GM18507 (cell line): ENCODE measurements at regions not wholly inside any gene's neighbourhood (a gene's known extent, or its start where the extent isn't known, plus 50 kb on each side); places are given as distances from the start of the nearest gene placed in this dataset.

Experiments used
- DNase-seq: peaks from one replicate; pipeline ENCODE4 v3.0.0; 2011; ENCODE audit warnings: low read depth; ENCODE audit not compliant: insufficient read length; ENCODE audit errors: extremely low spot score
- FAIRE-seq: peaks from 2 replicates; lab custom pipeline; 2011; peaks lifted over from hg19 to GRCh38; lab: Jason Lieb, UNC

DNA sequence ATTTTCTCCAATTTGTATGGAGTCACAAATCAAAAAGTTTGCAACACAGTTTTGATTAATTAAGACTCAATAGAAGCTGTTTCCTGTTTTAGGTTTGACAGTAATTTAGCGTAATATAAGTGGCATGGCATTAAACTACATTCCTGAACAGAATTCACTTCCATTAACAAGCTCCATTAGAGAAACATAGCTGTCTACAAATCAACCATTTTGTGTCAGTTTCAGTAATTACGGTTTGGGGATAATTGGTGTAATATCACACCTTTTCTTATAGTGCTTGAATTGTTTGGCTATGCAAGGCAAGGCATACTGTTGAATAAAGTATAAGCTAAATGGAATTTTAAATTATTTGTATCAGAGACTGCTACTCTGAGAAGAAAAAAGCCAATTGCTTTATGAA lies 585.5 kb downstream of the CBLN2 start:
- DNase-seq (no peak), FAIRE-seq (no peak)

DNA sequence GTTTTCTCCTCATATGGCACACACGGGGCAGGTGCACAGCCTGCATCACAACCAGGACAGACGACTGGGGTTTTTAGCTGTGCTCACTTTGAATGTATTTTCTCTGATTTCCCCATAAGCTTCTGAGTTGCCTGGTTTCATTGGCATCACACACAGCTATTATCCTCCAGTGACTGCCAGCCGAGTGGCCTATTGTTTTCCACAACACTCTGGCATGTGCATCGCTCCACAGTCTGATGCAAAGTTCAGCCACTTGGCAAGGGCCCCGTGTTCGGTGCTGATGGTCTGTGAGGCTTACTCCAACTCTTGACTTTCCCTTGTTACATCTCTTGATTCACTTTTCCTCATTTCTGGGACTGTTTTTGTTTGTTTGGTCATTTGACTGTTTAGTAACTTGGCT lies 593.1 kb downstream of the CBLN2 start:
- no peak for FAIRE-seq
- DNase-seq: no peak

DNA sequence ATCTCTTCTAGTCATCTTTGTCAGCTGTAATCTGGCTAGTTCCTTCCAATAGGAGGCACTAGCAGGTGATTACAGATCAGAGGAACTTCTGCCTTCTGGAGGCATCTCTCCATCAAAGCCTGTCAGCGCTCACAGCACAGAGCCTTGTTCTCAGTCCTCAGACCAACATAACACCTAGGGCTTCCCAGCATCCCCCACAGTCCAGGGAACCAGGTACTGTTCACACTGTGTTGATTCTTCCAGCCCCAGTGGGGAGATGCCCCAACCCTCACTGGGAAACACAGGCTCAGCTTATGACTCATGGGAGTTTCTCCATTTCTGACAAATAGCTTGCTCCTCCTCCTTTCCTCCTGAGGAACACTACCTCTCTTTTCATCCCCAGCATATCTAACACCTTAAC lies 601.7 kb downstream of the CBLN2 start:
- DNase-seq (no peak), FAIRE-seq (no peak)

DNA sequence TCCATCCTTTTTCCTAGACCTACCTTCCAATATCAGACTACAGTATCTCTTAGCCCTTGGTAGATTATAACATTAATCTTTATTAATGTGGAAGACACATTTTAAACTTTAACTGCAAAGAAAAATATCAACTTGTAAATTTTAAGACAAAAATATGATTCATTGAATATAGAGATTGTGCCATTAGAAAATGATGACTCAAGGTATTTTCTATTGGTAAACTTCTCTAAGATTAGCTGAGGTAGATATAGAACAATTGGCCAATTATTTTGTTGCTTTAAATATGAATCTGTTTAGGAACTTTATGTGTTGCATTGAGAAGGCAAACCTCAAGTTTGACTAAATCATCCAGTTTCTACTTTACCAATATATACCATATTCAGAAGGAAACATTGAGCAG lies 604.7 kb downstream of the CBLN2 start:
- FAIRE-seq (no peak), DNase-seq (no peak)

DNA sequence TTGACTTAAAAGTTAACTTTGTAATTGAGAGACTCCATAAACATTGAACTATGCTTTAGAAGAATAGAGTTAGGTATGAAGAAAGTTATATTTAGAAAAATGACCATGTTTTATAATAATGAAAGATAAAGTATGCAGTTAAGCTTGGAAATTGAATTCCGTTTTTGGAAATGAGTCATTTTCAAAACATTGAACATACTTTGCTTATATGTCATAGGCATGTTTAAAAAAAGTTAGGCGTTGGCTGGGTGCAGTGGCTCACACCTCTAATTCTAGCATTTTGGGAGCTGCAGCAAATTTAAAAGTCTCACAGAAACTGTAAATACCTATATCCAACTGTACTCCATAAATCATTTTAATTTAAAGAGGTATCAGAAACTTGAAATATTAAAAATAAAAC lies 607.4 kb downstream of the CBLN2 start:
- FAIRE-seq (no peak), DNase-seq (no peak)

DNA sequence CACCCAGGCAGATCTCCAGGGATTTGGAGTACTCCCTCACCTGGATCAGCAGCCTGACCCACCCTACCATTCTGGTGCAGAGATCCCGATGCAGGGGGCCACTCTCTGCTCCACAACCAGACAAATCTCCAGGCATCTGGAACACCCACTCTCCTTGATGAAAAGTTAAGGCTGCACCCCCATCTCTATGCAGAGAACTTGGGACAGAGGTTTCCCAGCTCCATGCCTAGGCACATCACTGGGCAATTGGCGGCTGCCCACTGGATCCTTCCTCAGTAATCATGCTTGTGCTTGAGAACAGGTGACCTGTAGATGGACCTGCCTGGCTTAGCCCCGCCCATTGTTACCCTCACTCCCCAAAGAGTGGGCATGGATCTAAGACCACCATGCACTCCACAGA lies 624.9 kb downstream of the CBLN2 start:
- DNase-seq (no peak), FAIRE-seq (no peak)

DNA sequence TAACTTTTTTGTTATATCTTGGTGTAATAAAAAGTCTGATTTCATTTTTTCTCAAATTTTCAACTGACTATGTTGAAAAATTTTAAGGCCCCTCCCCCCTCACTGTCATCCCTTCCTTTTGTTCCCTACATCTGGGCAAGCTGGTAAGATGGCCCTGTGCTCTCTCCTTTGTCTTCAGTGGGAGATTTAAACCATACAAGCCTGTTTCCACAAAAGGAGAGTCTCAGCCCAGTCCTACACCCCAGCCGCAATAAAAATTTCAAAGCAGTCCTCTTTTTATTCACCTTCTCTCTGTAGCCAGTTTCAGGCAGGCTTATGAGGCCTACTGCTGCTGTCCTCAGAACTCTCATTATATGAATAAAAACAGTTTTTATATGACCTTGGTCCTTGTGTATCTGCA lies 630.5 kb downstream of the CBLN2 start:
- FAIRE-seq (no peak), DNase-seq (no peak)

DNA sequence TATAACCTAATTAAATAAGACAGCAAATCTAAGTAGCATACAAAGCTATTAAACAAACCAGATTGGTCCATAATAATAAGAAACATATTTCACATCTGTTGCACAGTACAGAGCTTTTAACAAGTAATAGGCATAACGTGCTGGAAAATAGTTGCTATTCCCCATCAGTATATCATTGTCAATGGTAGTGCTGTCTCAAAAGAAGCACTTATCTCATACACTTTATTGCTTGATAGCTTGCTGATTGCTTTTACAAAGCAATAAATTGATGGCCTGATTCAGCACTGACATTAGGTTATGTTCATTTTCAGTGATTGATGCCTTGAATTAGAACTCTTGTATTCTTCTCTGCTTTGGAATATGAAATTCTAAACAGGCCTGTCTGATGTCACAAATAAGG lies 641.7 kb downstream of the CBLN2 start:
- FAIRE-seq (no peak), DNase-seq (no peak)

DNA sequence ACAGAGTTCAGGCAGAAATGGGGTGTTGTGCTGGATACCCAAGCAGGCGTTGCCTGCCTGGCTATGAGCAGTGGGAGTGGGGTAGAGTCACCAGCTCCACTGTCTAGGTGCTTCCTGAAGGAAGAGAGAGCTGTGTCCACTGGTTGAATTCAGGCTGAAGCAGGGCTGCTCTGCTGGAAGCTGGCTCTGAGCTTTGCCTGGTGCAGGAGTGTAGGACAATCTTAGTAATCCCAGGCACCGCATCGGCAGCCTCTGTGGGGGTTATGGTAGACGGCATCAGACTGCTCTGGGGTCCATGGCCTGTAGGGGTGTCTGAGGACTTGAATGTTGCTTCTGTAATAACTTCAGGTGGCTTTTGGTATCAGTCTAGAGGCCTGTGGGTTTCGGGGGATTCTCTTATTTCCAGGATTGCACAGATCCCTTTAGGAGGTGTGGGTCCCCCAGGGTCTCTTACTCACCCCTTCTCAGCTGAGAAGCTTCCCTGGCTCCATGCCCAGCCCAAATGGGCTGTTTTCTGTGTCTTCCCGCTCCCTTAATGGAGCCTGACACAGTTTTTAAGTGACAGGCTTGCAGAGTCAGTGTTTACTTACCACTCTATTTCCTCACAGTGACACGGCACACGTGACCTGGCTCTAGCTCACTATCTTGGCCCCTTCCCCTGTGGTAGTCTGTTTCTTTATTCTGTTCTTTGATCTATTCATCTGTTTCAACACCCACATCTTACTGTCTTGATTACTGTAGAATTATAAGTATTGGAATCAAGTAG lies 644.3 kb downstream of the CBLN2 start:
- DNase-seq (no peak), FAIRE-seq (no peak)

DNA sequence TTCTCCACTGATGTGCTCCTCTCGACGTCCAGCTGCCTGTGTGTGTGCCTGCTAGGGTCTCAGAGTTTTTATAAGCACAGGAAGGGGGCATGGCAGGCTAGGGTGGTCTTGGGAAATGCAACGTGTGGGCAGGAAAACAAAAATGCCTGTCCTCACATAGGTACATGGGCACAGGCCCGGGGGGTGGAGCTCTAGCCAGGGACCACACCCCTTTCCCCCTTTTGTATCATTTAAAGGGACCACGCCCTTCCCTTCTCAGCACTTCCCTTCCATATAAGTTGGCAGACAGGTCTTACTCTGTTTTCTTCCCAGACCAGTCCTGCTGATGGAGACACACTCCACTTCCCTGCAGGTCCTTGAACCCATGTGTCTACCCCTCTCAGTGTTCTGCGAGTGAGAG lies 645.0 kb downstream of the CBLN2 start:
- DNase-seq (no peak), FAIRE-seq (no peak)

DNA sequence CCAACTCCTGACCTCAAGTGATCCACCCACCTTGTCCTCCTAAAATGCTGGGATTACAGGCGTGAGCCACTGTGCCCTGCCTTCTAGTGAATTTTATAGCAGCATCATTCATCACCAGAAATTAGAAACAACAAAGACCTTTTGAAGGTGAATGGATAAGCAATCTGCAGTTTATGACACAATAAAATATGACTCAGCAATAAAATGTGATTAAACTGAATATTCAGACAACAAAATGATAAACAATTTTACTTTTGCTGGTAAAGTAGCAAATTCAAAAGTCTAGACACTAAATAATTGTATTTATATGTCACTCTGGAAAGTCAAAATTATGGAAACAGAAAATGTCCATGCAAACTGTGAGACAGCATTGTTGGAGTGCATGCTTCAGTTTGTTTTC lies 656.6 kb downstream of the CBLN2 start:
- FAIRE-seq (no peak), DNase-seq (no peak)

DNA sequence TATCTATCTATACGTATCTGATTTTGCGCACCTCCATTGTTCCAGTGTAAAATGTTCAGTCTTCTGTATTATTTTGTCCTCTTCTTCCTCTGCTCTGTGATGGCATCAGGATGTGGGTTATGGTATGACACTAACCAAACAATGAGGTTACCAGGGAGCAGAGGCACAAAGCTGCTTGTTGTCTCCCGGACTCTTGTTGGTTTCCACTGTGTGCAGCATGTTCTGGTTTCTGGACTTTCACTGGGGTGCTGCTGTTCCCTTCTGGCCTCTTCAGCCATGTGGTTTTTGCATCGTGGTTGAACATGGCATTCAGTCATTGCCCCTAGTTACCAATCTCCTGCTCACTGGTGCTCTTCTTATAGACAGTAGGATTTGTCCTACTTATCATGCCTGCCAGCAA lies 665.9 kb downstream of the CBLN2 start:
- FAIRE-seq: no peak
- DNase-seq: no peak

DNA sequence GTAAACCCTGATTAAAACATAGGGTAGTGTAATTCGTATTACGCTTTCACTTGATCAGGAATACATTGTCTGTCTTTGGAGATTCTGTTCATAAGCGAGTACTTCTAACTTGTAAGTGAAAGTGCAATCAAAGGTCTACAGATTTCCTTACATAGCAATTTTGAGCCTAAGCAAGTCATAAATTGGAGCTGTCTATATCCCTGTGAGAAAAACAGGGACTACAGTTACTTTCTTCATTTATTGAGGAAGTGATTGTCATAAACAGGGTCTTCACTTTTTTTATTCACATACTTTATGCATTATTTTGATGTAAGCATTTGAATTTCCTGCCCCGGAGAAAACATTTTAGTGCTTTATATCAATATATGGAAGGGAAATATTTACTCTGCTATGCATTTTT lies 670.4 kb downstream of the CBLN2 start:
- FAIRE-seq: no peak
- DNase-seq: no peak

DNA sequence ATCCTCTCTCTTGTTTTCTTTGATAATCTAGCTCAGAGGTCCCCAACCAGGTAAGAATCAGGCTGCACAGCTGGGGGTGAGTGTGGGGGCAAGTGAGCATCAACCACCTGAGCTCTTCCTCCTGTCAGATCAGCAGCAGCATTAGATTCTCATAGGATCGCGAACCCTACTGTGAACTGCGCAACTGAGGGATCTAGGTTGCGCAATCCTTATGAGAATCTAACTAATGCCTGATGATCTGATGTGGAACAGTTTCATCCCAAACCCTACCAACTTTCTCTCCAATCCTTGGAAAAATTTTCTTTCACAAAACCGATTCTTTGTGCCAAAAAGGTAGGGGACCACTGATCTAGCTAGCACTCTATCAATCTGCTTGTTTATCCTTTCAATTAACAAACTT lies 678.3 kb downstream of the CBLN2 start:
- no peak for DNase-seq
- FAIRE-seq: no peak

DNA sequence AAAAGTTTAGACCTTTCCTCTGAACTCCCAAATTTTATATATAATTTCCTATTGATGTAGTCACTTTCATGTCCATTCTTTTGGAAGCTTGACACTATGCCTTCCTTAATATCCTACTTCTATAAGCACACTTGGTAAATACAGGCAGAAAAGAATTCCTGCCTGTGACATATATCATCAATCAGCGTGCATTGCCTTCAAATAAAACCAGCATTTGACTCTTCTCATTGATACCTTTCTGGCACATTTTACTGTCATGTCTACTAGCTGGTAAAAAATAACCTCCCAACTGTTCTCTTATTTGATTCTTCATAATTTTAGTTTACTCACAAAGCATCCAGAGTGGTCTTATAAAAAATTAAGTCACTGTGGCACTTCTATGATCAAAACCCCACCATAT lies 693.5 kb downstream of the CBLN2 start:
- DNase-seq: no peak
- FAIRE-seq: no peak

DNA sequence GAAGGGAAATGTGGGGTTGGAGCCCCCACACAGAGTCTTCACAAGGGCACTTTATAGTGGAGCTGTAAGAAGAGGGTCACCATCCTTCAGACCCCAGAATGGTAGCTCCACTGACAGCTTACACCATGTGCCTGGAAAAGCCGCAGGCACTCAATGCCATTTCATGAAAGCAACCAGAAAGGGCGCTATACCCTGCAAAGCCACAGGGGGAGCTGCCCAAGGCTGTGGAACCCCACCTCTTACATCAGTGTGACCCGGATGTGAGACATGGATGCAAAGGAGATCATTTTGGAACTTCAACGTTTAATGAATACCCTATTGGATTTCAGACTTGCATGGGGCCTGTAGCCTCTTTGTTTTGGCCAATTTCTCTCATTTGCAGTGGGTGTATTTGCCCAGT lies 694.7 kb downstream of the CBLN2 start:
- DNase-seq: no peak

DNA sequence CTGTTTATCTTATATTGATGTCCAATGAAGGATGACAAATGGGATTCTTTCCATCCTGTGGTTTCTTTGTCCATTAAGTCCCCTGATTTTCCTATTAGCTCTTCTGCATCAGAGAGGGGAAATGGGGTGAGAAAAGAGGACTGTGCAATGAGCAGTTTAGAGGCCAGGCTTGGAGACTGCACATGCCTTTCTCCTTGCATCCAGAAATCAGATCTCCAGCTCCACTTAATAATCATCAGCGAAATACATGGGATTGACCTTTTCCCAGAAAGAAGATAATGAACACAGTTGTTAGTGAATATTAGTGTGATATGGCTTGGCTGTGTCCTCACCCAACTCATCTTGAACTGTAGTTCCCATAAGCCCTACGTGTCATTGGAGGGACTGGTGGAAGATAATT lies 697.4 kb downstream of the CBLN2 start:
- DNase-seq: no peak

More for the DNA sequence above, 694.7 kb downstream of the CBLN2 start:
- FAIRE-seq: no peak

DNA sequence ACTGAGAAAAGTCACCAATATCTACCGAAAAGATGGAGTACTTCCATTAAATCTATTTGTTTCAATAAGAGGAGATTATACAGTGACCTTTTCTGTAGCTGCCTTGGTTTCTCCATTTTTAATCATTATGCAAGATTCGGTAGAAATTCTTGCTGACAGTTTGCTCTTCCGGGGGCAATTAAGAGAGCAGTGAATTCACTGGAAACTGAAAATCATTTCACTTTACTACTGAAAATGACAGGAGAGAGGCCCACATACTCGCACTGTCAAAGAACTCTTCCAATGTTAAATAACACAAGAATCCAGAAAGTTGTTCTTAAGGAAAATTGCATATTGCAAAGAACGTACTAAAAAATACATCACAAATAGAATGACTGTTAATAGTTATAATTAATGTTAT lies 699.3 kb downstream of the CBLN2 start:
- DNase-seq (no peak), FAIRE-seq (no peak)

More for the DNA sequence above, 697.4 kb downstream of the CBLN2 start:
- no peak for FAIRE-seq

DNA sequence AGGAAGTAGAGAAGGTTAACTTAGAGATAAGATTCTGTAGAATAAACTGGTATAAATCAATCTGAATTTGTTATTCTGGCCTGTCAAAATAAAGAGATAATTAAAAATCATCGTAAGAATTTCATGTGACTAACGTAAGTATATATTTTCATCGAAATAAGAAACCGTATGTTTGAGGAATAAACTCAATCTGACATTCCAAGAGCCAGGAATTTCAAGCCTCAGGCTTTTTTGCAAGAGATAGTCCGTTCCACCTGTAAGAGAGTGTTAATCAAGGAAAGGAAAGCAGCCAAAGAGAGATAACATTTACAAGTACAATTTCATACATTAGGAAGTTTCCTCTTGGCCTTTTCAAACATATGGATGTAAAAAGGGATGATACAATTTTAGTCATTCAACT lies 701.5 kb downstream of the CBLN2 start:
- FAIRE-seq (no peak), DNase-seq (no peak)

DNA sequence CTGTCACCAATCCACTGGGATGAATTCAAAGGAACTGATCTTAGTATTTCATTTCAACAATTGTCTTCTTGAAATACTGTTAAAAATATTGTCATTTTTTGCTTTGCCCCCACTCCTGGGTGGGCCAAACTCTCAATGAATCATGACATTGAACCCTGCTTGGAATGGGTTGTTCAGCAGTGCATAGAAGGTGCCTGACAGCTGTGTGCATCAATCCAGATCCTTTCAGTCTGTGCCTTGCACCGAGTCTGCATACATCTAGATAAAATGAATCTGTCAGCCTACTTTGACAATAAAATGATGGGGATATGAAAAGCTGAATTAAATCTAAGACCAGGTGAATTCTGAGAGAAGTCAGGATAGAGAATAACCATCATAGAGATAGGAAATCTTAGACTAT lies 706.6 kb downstream of the CBLN2 start:
- no peak for DNase-seq
- FAIRE-seq: no peak

DNA sequence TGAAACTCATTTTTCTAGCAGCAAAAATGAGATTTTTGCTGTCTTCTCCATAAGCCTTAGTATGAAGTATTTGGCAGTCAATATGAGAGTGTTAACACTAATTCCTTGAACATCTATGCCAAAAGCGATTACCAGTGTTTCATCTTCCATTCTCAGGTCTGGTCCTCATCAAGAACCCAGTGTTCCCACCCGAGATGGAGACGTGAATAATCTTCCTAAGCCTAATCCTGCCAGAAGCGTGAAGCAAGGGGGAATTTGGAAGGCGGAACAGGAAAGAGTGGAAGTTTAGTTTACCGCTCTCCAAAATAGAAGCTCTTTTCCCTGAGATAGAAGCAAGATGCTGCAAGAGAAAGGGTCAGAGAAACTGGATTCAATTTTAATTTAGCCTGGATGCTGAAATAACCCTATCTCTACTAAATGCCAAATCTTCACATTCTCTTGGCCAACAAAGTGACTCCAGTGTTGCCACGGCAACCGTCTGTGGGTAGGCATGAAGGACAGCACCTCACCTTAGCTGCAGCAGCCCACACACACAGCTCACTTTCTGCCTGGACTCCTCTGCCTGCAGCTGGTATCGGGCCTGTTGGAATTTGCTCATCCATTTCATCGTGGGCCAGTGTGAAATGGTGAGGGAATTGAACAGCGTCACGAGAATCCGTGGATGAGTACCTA lies 711.1 kb downstream of the CBLN2 start:
- DNase-seq: no peak
- FAIRE-seq: no peak
